ENCODE measurements at regions not wholly inside any gene's neighbourhood (a gene's known extent, or its start where the extent isn't known, plus 50 kb on each side); places are given as distances from the start of the nearest gene placed in this dataset.

- ATAC-seq: no peak
- H3K36me3 Mint-ChIP-seq (ENCODE audit: low read depth): no peaks in the 10 kb centered on the region
- no peaks in the 10 kb centered on the region for H3K27me3 Mint-ChIP-seq
- H3K27ac Mint-ChIP-seq: no peak overlapping the region
- H3K9me3 Mint-ChIP-seq: no peaks in the 10 kb centered on the region
- DNase-seq: no peak
- no peaks in the 10 kb centered on the region for H3K4me1 Mint-ChIP-seq
- H3K4me3 Mint-ChIP-seq: no peak overlapping the region
Observed at GRCh38 chr10:26911811-26912461, 51.2 kb upstream of the ABI1 start.
